Epidermal melanocyte (primary cell): ENCODE measurements at regions not wholly inside any gene's neighbourhood (a gene's known extent, or its start where the extent isn't known, plus 50 kb on each side); places are given as distances from the start of the nearest gene placed in this dataset.
"Not testable (repeated sequence)": the region's sequence is repeated elsewhere in the genome, so short reads cannot be mapped to it uniquely, and the experiment has no call there.

Source experiments
- DNase-seq: peaks from one replicate; pipeline ENCODE4 v3.0.0; 2011; ENCODE audit warnings: low spot score; ENCODE audit not compliant: insufficient read length

DNA sequence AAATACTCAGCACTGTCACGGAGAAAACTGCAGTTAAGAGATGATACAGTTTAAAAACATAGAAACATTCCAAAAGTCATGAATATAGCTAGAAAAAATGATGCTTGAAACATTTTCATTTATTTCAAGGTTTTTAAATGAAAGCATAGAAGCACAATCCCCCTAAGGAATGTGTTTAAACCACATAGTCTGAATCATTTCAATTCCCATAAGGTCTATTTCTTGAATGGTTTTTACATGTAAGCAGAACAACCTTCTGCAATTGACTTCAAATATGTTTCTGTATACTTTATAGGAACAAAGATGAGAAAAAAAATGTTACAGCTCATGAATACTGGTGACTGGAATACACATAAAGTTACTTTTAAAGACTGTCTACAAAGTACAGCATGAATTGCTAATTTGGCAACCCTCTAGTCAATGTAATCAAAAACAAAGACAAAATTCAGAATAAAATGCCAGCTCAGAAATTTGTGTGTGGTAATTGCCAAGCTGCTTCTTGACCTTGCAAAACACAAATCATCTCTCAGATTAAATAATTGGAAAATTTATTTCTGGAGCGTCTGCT is 886.4 kb upstream of the ADGRL3 start:
- no peak for DNase-seq

GRCh38 chr4:60314416-60314815 is 885.7 kb upstream of the ADGRL3 start:
- DNase-seq = no peak

GRCh38 chr4:60315586-60315985 is 884.5 kb upstream of the ADGRL3 start:
- no peak for DNase-seq

DNA sequence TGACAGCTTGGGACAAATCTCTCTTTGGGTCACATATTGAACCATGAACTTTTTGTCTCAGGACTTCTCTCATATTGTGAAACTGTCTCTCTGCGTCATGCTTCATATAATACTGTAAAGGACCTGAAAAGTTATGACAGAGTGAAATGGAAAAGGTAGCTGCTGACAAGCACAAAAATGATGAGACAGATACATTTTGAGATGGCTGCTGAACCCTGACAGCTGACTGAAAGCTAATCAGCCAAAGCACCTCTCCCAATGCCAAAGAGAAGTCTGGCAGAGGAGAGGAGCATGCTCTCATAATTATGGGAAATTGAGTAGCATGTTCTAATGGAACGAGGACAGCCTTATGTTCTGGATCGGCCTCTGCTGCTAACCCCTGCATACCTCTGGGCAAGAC is 873.4 kb upstream of the ADGRL3 start:
- DNase-seq = no peak

- no peak for DNase-seq
Measured at GRCh38 chr4:60327651-60328050, 872.5 kb upstream of the ADGRL3 start.

- no peak for DNase-seq
Measured at GRCh38 chr4:60344908-60345307, 855.2 kb upstream of the ADGRL3 start.

GRCh38 chr4:60345392-60345791 is 854.7 kb upstream of the ADGRL3 start:
- DNase-seq = no peak

DNA sequence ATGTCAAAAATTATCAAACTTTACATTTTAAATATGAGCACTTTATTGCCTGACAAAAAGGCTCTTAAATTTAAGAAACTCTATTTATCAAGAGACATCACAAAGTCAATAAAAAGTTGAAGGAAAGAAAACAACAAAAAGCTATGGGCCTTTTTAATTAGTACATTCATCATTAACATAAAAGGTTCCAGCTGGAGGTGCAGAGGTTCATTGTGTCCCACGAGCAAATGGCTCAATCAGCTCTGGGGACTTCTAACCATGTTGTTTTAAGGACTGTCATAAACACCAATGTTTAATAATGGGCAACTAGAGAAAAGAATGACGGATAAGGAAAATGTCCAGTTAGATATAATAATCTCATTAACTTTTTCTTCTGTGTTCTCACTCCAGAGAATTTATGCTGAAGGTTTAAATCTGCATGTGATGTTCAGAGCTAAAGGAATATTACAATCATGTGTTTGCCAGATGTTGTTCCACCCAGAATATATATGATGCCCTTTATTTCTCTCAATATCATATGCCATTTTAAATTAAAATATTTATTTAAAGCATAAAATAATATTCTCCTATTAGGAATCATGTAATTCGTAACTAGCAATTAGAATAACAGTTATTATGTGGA is 840.3 kb upstream of the ADGRL3 start:
- no peak for DNase-seq

DNA sequence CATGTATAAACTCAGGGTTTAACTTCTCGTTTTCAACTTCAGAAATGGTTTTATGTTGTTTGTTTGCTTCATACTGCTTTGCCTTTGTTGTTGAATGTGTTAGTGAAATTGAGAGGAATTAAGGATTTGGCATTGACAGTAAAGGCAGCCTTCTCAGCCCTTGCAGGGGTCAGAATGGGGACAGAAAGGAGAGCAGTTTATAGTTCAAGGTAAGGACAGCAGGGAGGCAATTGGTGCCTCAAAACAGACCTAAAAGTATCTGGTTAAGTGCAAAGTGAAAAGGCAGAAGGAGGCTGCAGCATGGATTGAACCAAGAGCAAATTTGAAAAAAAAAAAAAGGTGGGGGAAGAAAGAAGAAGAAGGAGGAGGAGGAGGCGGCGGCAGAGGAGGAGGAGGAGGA is 835.0 kb upstream of the ADGRL3 start:
- DNase-seq = no peak

DNA sequence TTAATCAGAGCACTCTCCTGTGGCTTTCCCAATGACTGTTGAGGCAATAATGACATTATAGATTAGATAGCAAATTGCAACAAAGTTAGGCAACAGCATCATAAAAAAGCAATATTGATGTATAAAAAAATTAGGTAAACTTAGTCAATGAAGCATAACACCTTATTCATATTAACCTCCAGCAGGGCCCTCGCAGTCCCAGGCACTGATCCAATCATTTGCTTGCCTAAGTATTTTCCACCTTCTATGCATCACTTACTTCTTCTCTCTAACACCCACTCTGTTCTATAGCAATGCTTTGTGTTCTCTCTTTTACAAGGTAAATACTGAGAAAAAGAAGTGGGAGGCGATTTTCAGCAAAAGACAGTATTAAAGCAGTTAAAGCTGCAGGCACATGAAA is 833.5 kb upstream of the ADGRL3 start:
- DNase-seq = no peak

- no peak for DNase-seq
Measured at GRCh38 chr4:60368986-60369385, 831.1 kb upstream of the ADGRL3 start.

GRCh38 chr4:60378010-60378409 is 822.1 kb upstream of the ADGRL3 start:
- no peak for DNase-seq

DNA sequence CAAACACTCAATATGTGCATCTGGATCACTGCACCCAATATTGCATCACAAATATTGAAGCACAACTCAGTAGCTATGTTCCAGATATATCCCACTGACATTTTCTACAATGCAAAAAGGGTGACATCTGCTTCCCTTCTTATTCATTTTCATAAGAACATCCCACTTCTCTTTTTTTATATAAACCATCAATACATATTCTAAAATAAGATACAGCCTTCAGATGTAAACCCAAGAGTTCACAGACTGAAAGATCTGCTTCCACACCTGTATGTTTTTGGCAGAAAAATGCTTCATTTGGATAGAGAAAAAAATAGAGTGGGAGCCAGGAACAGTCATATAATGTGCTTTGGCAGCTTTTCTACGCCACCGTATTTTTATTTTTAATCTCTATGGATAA is 815.6 kb upstream of the ADGRL3 start:
- no peak for DNase-seq

GRCh38 chr4:60389633-60390032 is 810.5 kb upstream of the ADGRL3 start:
- no peak for DNase-seq

GRCh38 chr4:60396341-60397049 is 803.6 kb upstream of the ADGRL3 start:
- DNase-seq = no peak

- DNase-seq = no peak
Measured at GRCh38 chr4:60400593-60400992, 799.5 kb upstream of the ADGRL3 start.

- DNase-seq = no peak
Measured at GRCh38 chr4:60404027-60404426, 796.1 kb upstream of the ADGRL3 start.

- DNase-seq = no peak
Measured at GRCh38 chr4:60422439-60422838, 777.7 kb upstream of the ADGRL3 start.

GRCh38 chr4:60423573-60424184 is 776.4 kb upstream of the ADGRL3 start:
- not testable (repeated sequence) for DNase-seq

DNA sequence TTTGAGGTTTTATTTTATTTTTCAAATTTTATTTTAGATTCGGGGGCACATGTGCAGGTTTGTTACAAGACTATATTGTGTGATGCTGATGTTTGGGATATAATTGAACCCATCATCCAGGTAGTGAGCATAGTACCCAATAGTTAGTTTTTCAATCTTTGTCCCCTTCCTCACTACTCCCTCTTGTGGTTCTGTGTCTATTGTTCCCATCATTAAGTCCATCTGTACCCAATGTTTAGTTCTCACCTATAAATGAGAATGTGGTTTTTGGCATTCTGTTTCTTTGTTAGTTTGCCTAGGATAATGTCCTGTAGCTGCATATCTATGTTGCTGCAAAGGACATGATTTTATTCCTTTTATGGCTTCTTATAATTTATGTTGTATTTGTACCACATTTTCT is 767.2 kb upstream of the ADGRL3 start:
- DNase-seq = no peak

GRCh38 chr4:60443068-60443467 is 757.1 kb upstream of the ADGRL3 start:
- DNase-seq = no peak

DNA sequence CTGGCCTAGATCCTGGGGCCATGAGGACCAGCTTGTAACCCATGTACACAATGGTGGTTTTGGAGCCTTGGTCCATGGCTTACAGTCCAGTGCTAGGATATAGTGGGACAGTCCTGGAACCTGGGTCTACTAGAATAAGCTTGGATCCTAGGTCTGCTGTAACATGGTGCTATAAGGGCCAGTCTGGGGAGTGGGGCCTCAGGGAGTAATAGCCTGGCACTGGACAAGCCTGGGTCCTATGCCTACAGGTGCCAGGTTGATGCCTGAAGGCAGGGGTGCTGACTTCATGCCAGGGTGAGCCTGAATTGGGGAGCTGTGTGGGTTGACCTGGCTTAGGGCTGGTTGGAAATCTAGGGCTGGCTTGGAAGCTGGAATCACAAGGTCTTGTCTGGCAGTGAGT is 756.3 kb upstream of the ADGRL3 start:
- DNase-seq = no peak

GRCh38 chr4:60450054-60450453 is 750.1 kb upstream of the ADGRL3 start:
- no peak for DNase-seq
